Progenitor cell of endocrine pancreas (in vitro differentiated cells): ENCODE measurements at regions not wholly inside any gene's neighbourhood (a gene's known extent, or its start where the extent isn't known, plus 50 kb on each side); places are given as distances from the start of the nearest gene placed in this dataset.

ENCODE experiments used
- DNase-seq: peaks from one replicate; pipeline ENCODE4 v3.0.0; 2021; ENCODE audit warnings: low spot score; ENCODE audit not compliant: unreplicated experiment
- H3K27ac Mint-ChIP-seq: 2 replicates; pipeline ENCODE4 v1.8.0; 2021; ENCODE audit warnings: mild to moderate bottlenecking, moderate library complexity, mixed read lengths
- H3K27me3 Mint-ChIP-seq: 2 replicates; pipeline ENCODE4 v1.8.0; 2021; ENCODE audit warnings: mixed read lengths
- H3K36me3 Mint-ChIP-seq: 2 replicates; pipeline ENCODE4 v1.8.0; 2022; ENCODE audit warnings: mixed read lengths; ENCODE audit not compliant: insufficient read depth
- H3K4me1 Mint-ChIP-seq: 2 replicates; pipeline ENCODE4 v1.8.0; 2021; ENCODE audit warnings: low read depth, mixed read lengths
- H3K4me3 Mint-ChIP-seq: 2 replicates; pipeline ENCODE4 v1.8.0; 2021; ENCODE audit warnings: low read depth, mild to moderate bottlenecking, moderate library complexity, mixed read lengths
- H3K9me3 Mint-ChIP-seq: 2 replicates; pipeline ENCODE4 v1.8.0; 2021; ENCODE audit warnings: low read depth, mixed read lengths
- TF ChIP-seq, protein P1 (sequence below): fragments of 200-600 bp; sonication (generic); IDR thresholded peaks from one replicate; pipeline ENCODE4 v1.5.0; 2021; ENCODE audit warnings: antibody characterized with exemption, mild to moderate bottlenecking; ENCODE audit not compliant: unreplicated experiment

DNA sequence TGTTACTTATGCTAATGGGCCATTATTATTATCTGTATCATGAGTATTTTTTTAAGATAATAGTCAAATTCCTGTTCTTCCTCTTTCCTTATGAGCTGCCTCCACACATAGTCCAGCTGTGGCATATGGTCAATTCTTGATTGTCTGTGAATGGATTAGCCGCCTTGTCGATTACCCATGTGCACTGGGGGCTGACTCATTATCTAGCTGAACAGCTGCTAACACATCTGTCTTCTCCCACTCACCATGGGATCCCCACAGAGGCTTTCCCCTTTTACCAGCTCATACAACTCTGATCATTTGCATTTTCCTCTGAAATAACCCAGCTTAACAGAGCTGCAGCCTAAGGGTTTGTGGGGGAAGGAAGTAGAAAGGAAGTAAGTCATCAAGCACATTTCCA, 915.0 kb downstream of the CDH11 start:
- H3K9me3 Mint-ChIP-seq = no peaks in the 10 kb centered on the region
- no peaks in the 10 kb centered on the region for H3K4me1 Mint-ChIP-seq
- TF ChIP-seq, protein P1, sequence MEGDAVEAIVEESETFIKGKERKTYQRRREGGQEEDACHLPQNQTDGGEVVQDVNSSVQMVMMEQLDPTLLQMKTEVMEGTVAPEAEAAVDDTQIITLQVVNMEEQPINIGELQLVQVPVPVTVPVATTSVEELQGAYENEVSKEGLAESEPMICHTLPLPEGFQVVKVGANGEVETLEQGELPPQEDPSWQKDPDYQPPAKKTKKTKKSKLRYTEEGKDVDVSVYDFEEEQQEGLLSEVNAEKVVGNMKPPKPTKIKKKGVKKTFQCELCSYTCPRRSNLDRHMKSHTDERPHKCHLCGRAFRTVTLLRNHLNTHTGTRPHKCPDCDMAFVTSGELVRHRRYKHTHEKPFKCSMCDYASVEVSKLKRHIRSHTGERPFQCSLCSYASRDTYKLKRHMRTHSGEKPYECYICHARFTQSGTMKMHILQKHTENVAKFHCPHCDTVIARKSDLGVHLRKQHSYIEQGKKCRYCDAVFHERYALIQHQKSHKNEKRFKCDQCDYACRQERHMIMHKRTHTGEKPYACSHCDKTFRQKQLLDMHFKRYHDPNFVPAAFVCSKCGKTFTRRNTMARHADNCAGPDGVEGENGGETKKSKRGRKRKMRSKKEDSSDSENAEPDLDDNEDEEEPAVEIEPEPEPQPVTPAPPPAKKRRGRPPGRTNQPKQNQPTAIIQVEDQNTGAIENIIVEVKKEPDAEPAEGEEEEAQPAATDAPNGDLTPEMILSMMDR = no peak
- no peaks in the 10 kb centered on the region for H3K27me3 Mint-ChIP-seq
- no peak for DNase-seq
- H3K36me3 Mint-ChIP-seq = no peaks in the 10 kb centered on the region
- H3K27ac Mint-ChIP-seq = no peak overlapping the region
- no peak overlapping the region for H3K4me3 Mint-ChIP-seq

- H3K36me3 Mint-ChIP-seq = no peaks in the 10 kb centered on the region
Observed at GRCh38 chr16:64203126-64203525, 918.7 kb downstream of the CDH11 start.

DNA sequence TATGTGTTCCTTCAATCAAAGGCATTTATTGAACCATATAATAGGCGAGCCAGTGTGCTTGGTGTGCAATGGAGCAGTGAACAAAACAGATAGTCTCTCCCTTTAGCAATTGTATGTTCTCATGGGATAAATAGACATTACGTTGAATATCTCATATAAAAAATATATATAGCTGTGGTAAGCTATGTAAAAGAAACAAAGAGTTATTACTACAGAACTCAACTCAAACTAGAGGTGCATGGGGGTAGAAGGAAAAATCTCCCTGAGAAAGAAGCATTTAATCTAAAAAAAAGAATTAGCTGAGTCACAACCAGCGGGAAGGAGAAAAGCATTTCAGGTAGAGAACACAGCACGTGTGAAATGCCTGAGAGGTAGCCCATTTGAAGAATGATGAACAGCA, 919.3 kb downstream of the CDH11 start:
- Mint-ChIP-seq H3K27ac (no peak overlapping the region), H3K4me1 (no peaks in the 10 kb centered on the region), H3K36me3 (no peaks in the 10 kb centered on the region), H3K27me3 (no peaks in the 10 kb centered on the region), H3K4me3 (no peak overlapping the region), H3K9me3 (no peaks in the 10 kb centered on the region)
- no peak for DNase-seq
- TF ChIP-seq, protein P1 = no peak

More at GRCh38 chr16:64203126-64203525, 918.7 kb downstream of the CDH11 start:
- Mint-ChIP-seq H3K4me1 (no peaks in the 10 kb centered on the region), H3K27ac (no peak overlapping the region), H3K27me3 (no peaks in the 10 kb centered on the region), H3K9me3 (no peaks in the 10 kb centered on the region), H3K4me3 (no peak overlapping the region)
- TF ChIP-seq, protein P1 = no peak
- DNase-seq = no peak

GRCh38 chr16:64196444-64196843, 925.4 kb downstream of the CDH11 start:
- TF ChIP-seq, protein P1 = no peak

GRCh38 chr16:64185954-64186353, 935.9 kb downstream of the CDH11 start:
- no peak for DNase-seq
- no peaks in the 10 kb centered on the region for H3K36me3 Mint-ChIP-seq
- H3K4me3 Mint-ChIP-seq = no peak overlapping the region
- no peak overlapping the region for H3K27ac Mint-ChIP-seq
- no peaks in the 10 kb centered on the region for H3K9me3 Mint-ChIP-seq
- no peaks in the 10 kb centered on the region for H3K27me3 Mint-ChIP-seq
- TF ChIP-seq, protein P1 = no peak
- peaks cover 10% of the 10 kb centered on the region for H3K4me1 Mint-ChIP-seq

More at GRCh38 chr16:64196444-64196843, 925.4 kb downstream of the CDH11 start:
- Mint-ChIP-seq H3K4me1 (peaks cover 1% of the 10 kb centered on the region), H3K36me3 (no peaks in the 10 kb centered on the region), H3K4me3 (no peak overlapping the region), H3K9me3 (no peaks in the 10 kb centered on the region), H3K27ac (no peak overlapping the region), H3K27me3 (no peaks in the 10 kb centered on the region)
- DNase-seq = no peak
